A172 (cell line): ENCODE measurements at regions not wholly inside any gene's neighbourhood (a gene's known extent, or its start where the extent isn't known, plus 50 kb on each side); places are given as distances from the start of the nearest gene placed in this dataset.
"Not testable (repeated sequence)": the region's sequence is repeated elsewhere in the genome, so short reads cannot be mapped to it uniquely, and the experiment has no call there.

Experiments used
- DNase-seq: peaks from one replicate; pipeline ENCODE4 v3.0.0-alpha.2; 2015; ENCODE audit warnings: low spot score

GRCh38 chr1:102174259-102174863 lies 177.6 kb upstream of the OLFM3 start:
- no peak for DNase-seq

DNA sequence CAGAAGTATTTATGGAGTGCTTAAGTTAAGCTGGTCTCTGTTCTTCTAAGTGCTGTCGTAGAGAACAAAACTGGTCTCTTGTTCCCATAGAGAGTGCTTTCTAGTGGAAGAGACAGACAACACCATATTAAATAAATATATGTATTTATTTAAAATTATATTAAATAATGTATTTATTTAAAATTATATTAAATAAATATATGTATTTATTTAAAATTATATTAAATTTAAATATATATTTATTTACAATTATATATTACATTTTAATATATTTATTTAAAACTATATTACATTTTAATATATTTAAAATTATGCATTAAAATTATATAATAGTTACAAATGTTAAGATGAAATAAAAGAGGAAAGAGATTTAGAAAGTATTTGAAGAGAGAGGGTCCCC lies 175.5 kb upstream of the OLFM3 start:
- DNase-seq = no peak

- no peak for DNase-seq
These were observed 167.1 kb upstream of the OLFM3 start for GRCh38 chr1:102163799-102164198.

GRCh38 chr1:102151242-102151641 lies 154.5 kb upstream of the OLFM3 start:
- no peak for DNase-seq

DNA sequence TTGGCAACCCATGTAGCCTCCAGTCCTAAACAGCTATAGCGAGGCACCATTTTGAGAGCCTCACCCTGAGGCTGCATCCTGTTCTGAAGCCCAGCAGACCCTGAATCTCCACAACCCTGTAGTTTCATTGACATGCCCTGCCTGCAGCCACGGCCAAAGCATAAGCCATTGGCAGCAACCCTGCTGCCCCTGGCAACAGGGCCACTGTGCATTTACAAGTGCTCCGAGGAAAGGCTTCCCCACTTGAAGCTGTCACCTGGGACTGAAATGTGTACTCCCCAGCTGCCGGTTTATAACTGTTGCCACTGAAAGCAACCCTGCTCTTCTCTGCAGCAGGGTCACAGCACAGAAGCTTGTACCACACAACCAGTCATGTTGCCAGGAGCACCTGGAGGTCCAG lies 124.2 kb upstream of the OLFM3 start:
- no peak for DNase-seq

GRCh38 chr1:102118150-102118549 lies 121.4 kb upstream of the OLFM3 start:
- no peak for DNase-seq

GRCh38 chr1:102110586-102110985 lies 113.9 kb upstream of the OLFM3 start:
- no peak for DNase-seq

- DNase-seq = not testable (repeated sequence)
These were observed 112.8 kb upstream of the OLFM3 start for GRCh38 chr1:102109493-102109892.

DNA sequence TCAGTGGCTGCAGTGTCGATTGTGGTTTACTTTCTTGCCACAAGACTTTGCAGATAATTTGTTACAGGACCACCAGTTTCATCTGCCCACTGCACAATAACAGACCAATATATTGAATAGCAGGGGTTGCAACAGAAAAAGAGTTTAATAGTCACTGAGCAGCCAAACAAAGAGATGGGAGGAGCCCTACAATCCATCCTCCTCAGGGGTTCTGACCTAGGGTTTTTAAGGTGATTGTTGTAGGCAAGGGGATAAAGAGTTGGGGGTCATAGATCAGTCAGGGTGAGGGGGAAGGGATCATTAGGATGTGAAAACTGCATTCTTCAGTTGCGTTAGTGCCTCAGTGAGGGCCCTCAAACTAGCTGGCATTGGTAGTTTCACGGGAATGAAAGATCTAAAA lies 110.7 kb upstream of the OLFM3 start:
- DNase-seq = no peak

DNA sequence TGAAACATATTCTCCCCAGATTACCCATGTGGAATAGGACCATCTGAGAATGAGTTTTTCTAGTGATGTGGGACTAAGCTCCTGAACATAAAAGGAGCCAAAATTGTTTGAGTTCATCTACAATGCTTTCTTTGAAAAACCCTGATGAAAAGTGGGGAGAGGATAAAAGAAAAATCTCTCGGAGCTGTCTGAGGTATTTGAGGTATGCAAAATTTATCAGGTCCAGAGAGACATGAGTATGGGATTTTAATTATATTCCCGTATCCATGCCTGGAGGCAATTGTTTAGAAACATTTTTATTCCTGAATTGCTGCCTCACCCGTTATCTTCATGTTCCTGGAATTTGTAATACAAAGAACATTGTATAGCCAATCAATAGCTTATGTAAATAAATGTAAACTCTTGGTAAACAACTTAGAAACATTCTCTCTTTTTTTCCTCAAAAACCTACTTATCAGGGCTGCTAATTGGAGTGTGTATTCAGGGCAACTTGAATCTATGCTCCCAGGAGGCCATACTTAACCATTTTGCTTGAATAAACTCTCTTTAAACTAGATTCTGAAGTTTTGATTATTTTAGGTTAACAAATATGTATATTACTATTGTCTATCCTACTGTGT lies 109.3 kb upstream of the OLFM3 start:
- DNase-seq = no peak

- no peak for DNase-seq
These were observed 106.9 kb upstream of the OLFM3 start for GRCh38 chr1:102103646-102104045.

GRCh38 chr1:102102276-102102780 lies 105.6 kb upstream of the OLFM3 start:
- no peak for DNase-seq

DNA sequence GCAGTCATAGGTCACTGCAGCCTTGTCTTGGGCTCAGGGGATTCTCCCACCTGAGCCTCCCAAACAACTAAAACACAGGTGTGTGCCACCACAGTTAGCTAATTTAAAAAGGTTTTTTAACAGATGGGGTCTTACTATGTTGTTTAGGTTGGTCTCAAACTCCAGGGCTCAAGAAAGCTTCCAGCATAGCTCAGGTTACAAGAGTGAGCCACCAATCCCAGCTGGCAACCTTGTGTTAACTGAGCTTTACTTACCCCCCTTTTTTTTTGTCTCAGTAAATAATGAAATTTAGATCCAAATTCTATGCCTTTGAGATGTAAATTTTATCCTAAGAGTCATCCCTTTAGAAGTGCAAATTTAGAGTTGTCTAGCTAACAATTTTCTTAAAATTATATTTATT lies 103.9 kb upstream of the OLFM3 start:
- no peak for DNase-seq

DNA sequence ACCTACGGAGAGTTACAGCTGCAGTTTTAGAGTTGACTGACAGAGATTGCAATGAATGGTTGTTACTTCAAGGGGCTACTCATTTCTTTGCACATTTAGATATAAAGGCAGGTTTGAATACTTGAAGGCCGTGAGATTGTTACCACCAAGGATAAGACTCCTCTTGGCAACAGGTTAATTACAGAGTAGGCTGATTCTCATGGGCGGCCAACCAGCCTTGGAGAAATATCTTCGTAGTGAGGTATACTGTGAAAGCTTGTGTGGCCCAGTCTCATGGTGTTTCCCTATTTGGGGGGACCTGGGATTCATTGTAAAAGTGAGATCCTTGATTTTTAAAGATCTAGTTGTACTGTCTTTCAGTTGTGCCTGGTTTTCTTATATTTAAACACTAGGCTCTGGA lies 103.2 kb upstream of the OLFM3 start:
- DNase-seq = no peak

DNA sequence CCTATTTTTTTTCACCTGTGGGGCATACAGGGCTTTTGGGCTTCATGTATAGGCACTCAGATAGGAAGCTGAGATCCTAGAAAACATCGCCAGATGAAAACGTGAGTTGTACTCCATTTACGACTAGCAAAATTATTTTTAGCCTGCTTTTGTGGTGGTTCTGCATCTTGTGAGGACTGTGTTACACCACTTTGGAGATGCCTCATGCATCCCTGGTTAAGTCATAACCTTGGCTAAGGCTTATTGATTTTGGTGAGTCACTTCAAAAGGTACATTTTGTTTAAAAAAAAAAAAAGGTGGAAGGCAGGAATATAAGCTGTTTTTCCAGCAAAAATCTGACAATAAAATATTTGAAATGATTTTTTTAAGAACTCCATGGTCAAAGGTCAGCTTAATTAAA lies 101.8 kb upstream of the OLFM3 start:
- DNase-seq = no peak

- DNase-seq = no peak
These were observed 101.4 kb upstream of the OLFM3 start for GRCh38 chr1:102098081-102098480.

GRCh38 chr1:102097451-102097850 lies 100.7 kb upstream of the OLFM3 start:
- DNase-seq = no peak

DNA sequence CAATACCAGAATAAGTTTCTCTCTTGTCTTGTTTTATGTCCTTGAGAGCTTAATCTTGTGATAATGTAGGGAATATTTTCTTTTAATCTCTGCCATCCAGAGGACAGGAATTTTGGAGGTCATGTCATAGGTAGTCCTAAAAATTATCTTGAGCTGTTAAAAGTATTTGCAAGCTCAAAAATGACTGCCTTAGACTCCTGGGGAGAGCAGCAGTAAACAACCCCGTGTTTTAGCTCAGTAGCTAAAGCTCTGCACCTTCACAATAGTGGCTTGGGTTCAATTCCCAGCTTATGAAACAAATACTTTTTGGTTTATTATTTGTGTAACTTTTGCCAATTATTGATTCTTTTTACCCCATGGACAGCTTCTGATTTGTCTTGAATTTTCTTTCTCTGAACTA lies 99.4 kb upstream of the OLFM3 start:
- no peak for DNase-seq

GRCh38 chr1:102089791-102090190 lies 93.1 kb upstream of the OLFM3 start:
- no peak for DNase-seq

DNA sequence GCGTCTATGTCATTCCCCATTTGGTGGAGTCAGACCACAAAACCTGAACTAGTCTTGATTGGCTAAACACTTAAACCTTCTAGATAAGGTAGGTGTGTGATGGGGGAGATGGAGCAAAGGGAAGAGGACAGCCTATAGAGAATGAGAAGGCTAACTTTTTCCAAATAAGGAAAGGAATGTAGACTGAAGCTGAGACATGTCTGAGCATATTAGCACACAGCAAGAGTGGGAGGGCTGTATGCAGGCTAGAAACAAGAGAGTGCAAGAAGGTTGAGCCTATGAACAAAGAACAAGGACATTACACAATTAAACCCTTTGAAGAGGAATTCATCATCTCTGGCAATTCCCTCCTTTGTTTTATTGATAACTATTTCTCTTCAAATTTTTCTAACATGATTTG lies 89.2 kb upstream of the OLFM3 start:
- no peak for DNase-seq

DNA sequence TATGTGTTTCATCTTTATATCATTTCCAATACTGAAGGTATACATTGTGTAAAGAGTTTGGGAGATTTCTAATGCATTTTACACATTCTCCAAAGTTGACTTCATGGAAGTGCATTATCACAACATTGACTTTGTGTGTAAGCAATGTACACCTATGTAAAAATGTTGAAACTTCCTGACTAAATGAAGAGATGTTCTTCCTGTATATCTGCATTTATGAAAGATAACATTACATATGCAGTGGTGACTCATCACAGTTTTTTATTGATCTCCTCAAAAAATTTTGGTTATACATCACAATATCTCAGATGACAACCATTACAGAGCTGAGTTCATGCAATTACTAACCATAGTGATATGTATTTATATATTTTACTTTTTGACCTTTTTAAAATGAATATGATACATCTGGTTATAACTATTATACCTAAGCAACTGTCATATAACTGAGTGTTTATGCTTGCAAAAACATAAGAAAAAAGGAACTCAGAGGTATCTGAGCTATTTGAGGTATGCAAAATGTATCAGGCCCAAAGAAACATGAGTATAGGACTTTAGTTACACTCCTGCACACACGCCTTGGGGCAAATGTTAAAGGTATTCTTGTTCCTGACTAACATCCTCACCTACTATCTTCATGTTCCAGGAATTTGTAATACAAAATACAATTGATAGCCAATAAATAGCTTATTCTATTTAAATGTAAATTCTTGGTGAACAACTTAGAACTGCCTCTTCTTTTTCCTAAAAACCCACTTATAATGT lies 88.2 kb upstream of the OLFM3 start:
- no peak for DNase-seq

GRCh38 chr1:102083192-102083591 lies 86.5 kb upstream of the OLFM3 start:
- no peak for DNase-seq

GRCh38 chr1:102074874-102075273 lies 78.1 kb upstream of the OLFM3 start:
- DNase-seq = no peak
